ENCODE measurements at regions not wholly inside any gene's neighbourhood (a gene's known extent, or its start where the extent isn't known, plus 50 kb on each side); places are given as distances from the start of the nearest gene placed in this dataset.

- Histone ChIP-seq H4K8ac (ENCODE audit: extremely low read depth, insufficient read depth, low read length) (no peak overlapping the region), H3K79me1 (ENCODE audit: low read depth, low read length) (no peaks in the 10 kb centered on the region), H3K56ac (replicated peaks; ENCODE audit: insufficient read length, low read depth, low read length) (no peak overlapping the region), H3K14ac (ENCODE audit: insufficient read length) (no peak overlapping the region), H3K9me3 (ENCODE audit: insufficient read depth in 2 of 2, low read depth in 1 of 2, low read length in 1 of 2) (no peaks in the 10 kb centered on the region), H3K27ac (ENCODE audit: low read depth, low read length) (no peak overlapping the region), H3K4me2 (ENCODE audit: insufficient read depth in 1 of 2, low read depth in 2 of 2, low read length in 2 of 2) (no peak overlapping the region), H2BK20ac (ENCODE audit: low read length) (no peak overlapping the region), H3K79me2 (ENCODE audit: control insufficient read depth in 1 of 2, insufficient read depth in 2 of 2, low read length in 2 of 2) (no peaks in the 10 kb centered on the region), H3K18ac (ENCODE audit: extremely low read depth, low read length) (no peak overlapping the region), H3K23ac (ENCODE audit: insufficient read length) (no peak overlapping the region), H4K91ac (replicated peaks; ENCODE audit: insufficient read length, low read length) (no peak overlapping the region), H2BK120ac (replicated peaks; ENCODE audit: low read depth, low read length) (no peak overlapping the region), H3K4me1 (replicated peaks in 1 of 4; ENCODE audit: control insufficient read depth in 3 of 4, insufficient read depth in 4 of 4, low read length in 3 of 4) (no peaks in the 10 kb centered on the region), H2AK5ac (ENCODE audit: low read depth, low read length) (no peak overlapping the region), H3K36me3 (ENCODE audit: control insufficient read depth in 2 of 4, insufficient read depth in 4 of 4, low read length in 3 of 4) (no peaks in the 10 kb centered on the region; a peak in 1 of 8 replicates), H3K4me3 (ENCODE audit: extremely low read depth in 1 of 4, insufficient read depth in 2 of 4, low read depth in 3 of 4, low read length in 4 of 4) (no peak overlapping the region), H3K27me3 (replicated peaks in 1 of 4; ENCODE audit: control insufficient read depth in 3 of 4, extremely low read depth in 1 of 4, insufficient read depth in 3 of 4, low read length in 3 of 4) (no peaks in the 10 kb centered on the region), H2BK15ac (ENCODE audit: low read length) (no peak overlapping the region), H2BK12ac (ENCODE audit: low read depth, low read length) (no peak overlapping the region), H4K5ac (ENCODE audit: insufficient read length, low read depth, low read length) (no peak overlapping the region), H2BK5ac (ENCODE audit: low read depth, low read length) (no peak overlapping the region), H3K9ac (replicated peaks in 1 of 4; ENCODE audit: extremely low read depth in 1 of 4, low read depth in 3 of 4, low read length in 3 of 4) (no peak overlapping the region), H3K4ac (replicated peaks; ENCODE audit: insufficient read length, low read depth, low read length) (no peak overlapping the region), H3K23me2 (ENCODE audit: low read depth, low read length) (no peaks in the 10 kb centered on the region), H4K20me1 (replicated peaks in 1 of 2; ENCODE audit: control insufficient read depth in 1 of 2, insufficient read depth in 2 of 2, low read length in 2 of 2) (no peaks in the 10 kb centered on the region), H2AFZ (ENCODE audit: low read length) (no peak overlapping the region)
- POLR2A ChIA-PET (ENCODE audit: partially characterized antibody) = no interaction called here
- DNase-seq (ENCODE audit: low read depth in 1 of 2, low spot score in 2 of 2) = no peak
- CTCF ChIA-PET (ENCODE audit: partially characterized antibody) = no interaction called here
- WGBS, 2 experiments (ENCODE audit: extremely low coverage in 1 of 2, insufficient coverage in 1 of 2, insufficient read length in 1 of 2, insufficient replicate concordance in 2 of 2, low coverage in 1 of 2, low lambda C conversion rate in 2 of 2, missing lambda C conversion rate in 1 of 2) = 90% methylated on average over 2 of the region's 2 CpGs; no CpG with 5 or more reads in 1 of the 2 experiments
- no peak for FAIRE-seq
- TF ChIP-seq SIN3A (conservative IDR thresholded peaks at IDR 0.05 in 1 of 2, IDR thresholded peaks at IDR 0.05 in 1 of 2; ENCODE audit: low read depth in 1 of 2, low read length in 2 of 2) (no peak), TEAD4 (IDR thresholded peaks at IDR 0.05; ENCODE audit: low read depth, low read length) (no peak), CHD1 (IDR thresholded peaks at IDR 0.05; ENCODE audit: low read depth, low read length) (no peak), MAFK (IDR thresholded peaks at IDR 0.05; ENCODE audit: low read depth, low read length) (no peak), NANOG (IDR thresholded peaks at IDR 0.05; ENCODE audit: insufficient read depth, low read depth, low read length, poor library complexity, severe bottlenecking) (no peak), GABPA (IDR thresholded peaks at IDR 0.05; ENCODE audit: borderline replicate concordance, insufficient read depth, low read length) (no peak), CHD2 (IDR thresholded peaks at IDR 0.05; ENCODE audit: low read length) (no peak), HDAC6 (IDR thresholded peaks at IDR 0.05; ENCODE audit: low read depth, low read length) (no peak), RXRA (IDR thresholded peaks at IDR 0.05; ENCODE audit: insufficient read depth, low read depth, low read length) (no peak), GTF2F1 (IDR thresholded peaks at IDR 0.05; ENCODE audit: borderline replicate concordance, low read depth, low read length) (no peak), BRCA1 (IDR thresholded peaks at IDR 0.05; ENCODE audit: low read depth, low read length) (no peak)
- TF ChIP-seq, protein P1, sequence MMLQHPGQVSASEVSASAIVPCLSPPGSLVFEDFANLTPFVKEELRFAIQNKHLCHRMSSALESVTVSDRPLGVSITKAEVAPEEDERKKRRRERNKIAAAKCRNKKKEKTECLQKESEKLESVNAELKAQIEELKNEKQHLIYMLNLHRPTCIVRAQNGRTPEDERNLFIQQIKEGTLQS (IDR thresholded peaks at IDR 0.05; ENCODE audit: insufficient read depth, low read depth, low read length) = no peak
- TF ChIP-seq, protein P2, sequence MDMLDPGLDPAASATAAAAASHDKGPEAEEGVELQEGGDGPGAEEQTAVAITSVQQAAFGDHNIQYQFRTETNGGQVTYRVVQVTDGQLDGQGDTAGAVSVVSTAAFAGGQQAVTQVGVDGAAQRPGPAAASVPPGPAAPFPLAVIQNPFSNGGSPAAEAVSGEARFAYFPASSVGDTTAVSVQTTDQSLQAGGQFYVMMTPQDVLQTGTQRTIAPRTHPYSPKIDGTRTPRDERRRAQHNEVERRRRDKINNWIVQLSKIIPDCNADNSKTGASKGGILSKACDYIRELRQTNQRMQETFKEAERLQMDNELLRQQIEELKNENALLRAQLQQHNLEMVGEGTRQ (IDR thresholded peaks at IDR 0.05; ENCODE audit: low read length) = no peak
Measured at GRCh38 chr5:89536020-89536419, 653.0 kb upstream of the MEF2C start.
